LHCN-M2 (cell line): ENCODE measurements at regions not wholly inside any gene's neighbourhood (a gene's known extent, or its start where the extent isn't known, plus 50 kb on each side); places are given as distances from the start of the nearest gene placed in this dataset.

ENCODE experiments used
- DNase-seq: peaks from one replicate; pipeline ENCODE4 v3.0.0-alpha.2; 2012; ENCODE audit warnings: low read depth

DNA sequence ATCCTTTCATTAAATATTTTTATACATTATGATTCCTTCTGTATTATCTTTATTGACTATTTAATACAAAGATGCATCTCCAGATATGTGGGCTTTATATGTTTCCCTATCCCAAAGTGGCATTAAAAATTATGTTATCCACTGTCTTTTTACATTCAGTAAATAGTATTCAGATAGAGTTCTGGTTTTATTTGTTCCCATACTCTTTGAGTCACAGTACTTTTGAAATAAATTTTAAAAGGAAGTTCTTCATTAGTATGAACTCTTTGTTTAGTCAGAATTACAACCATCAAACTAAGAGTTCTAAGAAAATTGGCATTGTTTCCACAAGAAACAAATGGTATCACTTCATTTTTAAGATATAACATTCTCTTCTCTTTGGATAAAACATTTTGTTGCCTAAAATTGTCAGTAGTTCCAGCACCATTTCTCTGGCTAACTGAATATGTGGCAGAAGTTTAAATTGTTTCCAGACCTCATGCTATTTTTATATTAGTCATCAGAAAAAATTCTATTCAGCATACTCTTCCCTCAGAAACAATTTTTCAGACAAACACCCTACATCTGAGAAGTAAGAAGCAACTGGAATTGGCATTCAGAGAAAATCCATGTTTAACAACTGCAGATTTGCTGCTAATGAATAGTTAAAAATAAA is 88.5 kb upstream of the COL5A2 start:
- peak; percentile 83 for DNase-seq

DNA sequence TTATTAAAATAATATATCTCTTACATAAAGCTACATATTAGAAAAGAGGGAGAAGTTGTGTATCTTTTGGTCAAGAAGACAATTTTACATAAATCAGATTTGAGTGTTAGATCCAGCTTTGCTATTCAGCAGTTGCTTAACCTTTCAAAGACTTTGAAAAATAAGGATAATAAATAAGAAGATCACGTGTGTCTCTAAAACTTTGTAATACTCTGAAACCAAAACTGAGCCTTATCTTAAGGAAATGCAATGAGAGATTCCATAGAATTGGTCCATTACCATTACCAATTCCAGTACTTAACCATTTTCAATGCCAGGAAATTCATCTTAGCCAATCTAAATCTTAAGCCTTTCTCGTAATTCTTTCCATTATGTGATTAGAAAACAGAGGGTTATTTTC is 89.2 kb upstream of the COL5A2 start:
- no peak for DNase-seq

DNA sequence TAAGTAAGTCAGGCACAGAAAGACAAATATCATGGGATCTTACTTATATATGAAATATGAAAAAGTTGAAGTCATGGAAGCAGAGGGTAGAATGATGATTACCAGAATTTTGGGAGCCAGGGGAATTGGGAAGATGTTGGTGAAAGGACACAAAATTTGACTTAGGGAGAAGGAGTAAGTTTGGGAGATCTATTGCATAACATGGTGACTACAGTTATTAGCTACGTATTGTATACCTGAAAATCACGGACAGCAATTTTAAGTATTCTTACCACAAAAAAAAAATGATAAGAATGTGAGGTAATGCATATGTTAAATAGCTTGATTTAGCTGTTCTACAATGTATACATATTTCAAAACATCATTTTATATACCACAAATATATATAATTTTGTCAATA is 94.2 kb upstream of the COL5A2 start:
- no peak for DNase-seq

DNA sequence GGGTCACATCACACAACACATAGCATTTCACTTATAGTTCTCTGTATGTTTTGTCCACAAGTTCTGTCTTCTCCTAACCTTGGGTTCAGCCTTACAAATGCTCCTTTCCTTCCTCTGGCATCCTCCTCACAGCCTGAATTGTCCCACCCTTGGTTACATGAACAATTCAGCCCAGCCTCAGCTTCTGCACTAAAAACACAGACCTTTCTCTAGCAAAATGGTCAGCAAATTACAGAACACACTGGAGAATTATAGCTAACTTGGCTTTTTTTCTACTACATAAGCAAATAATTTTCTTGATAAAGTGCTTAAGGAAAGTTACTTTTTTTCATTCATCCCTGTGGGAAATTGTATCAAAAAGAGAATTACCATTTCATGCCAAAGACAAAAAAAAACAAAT is 94.8 kb upstream of the COL5A2 start:
- no peak for DNase-seq

DNA sequence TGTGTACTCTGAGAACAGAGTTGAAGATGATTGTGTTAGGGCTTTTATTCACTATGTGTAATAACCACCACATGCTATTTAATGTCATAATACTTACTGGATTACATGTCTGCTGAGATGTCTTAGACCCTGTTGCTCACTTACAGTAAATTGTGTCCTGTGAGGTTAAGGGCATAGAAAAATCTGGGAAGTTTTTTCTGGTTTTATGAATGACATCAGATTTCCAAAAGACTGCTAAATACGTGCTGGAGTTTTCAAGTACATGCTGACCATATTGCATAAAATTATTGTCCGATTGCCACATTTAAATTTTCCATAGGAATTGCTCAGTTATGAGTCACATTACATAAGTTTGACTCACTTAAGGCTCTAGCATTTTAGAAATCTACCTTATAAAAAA is 96.7 kb upstream of the COL5A2 start:
- peak; percentile 94 for DNase-seq

DNA sequence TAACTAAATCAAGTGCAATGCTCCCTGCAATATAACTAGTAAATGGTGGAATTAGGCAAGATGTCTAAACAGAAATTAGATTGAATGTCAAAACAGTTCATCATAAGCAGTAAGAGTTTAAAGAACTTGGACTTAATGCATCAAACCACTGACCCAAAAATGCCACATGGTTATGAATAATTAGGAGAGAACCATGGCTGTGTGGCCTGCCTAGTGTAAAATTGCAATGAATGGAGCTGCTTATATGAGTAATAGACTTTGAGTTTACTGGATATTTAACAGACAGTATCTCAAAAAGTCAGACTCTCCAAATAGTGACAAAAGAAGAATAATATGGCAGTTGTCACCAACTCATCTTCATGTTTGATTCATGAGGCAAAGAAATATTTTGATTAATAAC is 101.6 kb upstream of the COL5A2 start:
- DNase-seq = no peak

DNA sequence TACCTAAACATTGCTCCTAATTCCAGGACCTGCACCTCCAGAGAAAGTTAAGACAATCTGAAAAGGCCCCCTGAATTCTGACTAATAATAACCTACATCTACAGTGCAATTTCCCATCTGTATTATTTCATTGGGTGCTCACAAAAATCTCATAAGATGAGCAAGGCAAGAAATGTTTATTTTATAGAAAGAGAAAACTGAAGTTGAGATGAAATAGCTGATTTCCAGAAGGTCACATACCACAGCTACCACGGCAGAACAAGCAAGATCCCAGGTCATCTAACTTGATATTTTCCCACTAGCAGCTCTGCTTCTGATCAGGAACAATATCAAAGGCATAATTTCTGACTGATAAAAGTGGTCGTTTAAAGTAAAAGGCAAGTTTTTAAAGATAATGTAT is 105.8 kb upstream of the COL5A2 start:
- DNase-seq = no peak

DNA sequence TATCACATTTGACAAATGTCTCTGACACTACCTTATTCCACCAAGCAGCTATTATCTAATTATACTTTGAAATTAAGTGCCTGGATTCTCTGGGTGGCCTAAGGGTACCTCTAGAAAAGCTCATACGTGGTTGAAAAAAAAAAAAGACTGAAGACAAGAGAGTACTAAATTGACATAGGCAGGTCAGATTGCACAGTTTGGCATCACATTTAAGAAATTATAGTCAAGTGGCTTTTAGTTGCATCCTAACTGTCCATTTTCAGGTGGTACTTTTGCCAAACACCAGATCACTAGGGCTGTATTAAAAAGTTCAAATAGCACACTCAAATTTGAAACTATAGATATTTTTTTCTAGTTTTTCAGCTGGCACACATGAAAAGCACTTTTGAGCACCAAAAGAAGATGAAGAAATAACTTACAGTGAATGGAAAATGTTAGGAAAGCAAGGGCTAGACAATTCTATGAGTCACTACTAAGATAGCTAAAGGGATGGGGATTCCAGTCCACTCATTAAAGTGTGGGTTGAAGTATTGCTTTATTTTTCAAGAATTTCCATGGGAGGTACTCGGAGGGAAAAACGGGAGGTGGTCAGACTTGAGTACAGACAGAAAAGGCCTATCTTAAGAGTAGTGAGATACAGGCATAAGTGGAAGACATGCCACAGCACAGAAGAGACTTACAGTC is 106.5 kb upstream of the COL5A2 start:
- peak; percentile 90 for DNase-seq

DNA sequence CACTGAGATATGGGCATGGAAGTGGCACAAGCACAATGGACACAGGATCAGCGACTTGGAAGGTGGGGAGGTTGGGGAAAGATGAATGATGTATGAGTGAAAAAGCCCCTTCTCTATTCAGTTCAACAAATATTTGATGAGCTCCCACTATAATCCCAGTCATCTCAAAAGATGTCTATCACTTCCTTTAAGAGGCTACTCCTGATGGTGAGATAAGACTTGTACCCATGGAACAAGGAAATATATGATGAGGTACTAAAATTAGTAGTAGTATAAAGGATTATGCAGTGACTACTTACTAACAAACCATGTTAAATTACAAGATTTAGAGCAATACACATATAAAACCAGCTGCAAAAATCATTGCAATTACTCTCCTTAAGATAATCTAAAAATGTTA is 107.8 kb upstream of the COL5A2 start:
- DNase-seq = no peak

DNA sequence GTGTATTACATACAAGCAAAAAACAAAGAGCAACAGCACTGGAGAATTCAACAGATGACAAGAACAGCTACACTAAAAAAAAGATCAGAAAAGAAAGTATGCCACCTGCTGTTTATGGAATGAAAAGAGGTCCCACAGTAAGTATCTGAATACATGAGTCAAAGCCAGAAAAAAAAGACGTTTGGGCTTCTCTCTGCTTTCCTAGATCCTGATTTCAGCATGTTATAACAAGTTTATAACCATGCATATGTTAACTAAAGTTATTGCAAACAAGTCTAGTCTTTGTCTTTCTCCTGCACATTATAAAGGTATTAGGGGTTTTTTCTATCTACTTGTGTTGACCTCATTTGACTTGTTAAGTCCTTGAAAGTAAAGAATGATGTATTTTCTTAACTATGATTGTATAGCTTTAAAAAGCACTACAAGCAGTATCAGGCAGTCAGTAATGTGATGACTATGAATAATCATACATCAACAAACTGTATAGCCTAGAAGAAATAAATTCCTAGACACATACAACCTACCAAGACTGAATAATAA is 108.5 kb upstream of the COL5A2 start:
- DNase-seq = peak; percentile 92

DNA sequence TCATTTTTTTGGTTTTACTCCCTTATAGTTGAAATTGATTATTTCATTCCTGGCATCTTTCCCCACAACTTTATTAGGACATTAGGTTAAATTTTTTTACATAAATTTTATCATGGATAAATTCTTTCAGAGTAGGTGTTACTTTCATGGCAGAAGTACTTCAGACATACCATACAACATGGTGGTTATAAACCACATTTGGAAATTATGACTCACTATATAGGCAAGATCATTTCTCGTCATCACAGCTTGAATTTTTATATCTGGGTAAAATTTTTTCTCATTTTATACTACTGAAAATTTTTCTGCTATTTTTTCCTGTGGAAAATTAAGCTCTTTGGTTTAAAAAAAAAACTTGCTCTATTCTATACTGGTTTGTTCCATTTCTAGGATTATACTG is 111.9 kb upstream of the COL5A2 start:
- no peak for DNase-seq

DNA sequence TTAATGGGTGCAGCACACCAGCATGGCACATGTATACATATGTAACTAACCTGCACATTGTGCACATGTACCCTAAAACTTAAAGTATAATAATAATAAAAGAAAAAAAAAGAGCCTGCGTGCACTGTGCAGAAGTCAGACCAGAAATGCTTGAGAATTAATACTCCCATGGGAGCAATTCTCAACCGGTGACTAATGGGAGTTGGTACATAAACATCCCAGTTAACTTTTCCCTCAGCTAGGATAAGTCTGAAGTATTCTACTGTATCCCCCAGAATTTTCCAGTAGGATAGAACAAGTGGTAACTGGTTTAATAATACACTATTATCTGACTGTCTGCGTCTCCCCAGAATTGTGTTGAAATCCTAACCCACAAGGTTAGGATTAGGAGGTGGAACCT is 113.6 kb upstream of the COL5A2 start:
- peak; percentile 89 for DNase-seq

DNA sequence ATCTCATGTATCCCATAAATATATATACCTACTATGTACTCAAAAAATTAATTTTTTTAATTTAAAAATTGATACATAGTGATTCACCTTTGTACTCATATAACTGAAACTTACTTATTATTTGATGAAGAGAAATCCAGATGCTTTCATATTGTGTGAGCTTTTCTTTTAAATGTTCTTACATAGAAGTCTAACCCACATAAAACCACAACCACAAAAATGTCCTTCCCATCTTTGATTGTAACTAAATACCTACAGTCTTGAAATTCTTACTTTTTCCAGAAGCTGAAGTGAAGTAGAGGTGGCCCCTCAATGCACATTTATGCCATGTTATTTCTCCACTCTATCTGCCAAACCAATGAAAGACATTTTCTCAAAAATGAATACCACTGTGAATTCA is 117.9 kb upstream of the COL5A2 start:
- peak; percentile 87 for DNase-seq

DNA sequence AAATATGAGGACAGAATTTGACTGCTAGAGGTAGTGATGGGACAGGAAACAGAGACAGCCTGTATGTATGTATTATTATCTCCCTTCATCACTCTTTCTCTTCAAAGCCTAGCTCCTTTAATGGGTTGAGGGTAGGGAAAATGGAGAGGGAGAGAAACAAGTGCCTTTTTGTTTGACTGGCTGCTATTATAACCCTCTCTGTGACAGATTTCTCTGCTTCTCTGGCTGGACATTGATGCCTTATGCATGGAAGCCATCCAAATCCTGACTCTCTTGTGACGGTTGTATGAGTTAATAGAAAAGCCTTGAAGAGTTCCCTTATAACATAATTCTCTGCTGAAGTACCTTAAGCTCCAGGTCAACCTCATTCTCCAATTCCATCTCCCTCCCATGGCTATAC is 118.5 kb upstream of the COL5A2 start:
- DNase-seq = peak; percentile 45

DNA sequence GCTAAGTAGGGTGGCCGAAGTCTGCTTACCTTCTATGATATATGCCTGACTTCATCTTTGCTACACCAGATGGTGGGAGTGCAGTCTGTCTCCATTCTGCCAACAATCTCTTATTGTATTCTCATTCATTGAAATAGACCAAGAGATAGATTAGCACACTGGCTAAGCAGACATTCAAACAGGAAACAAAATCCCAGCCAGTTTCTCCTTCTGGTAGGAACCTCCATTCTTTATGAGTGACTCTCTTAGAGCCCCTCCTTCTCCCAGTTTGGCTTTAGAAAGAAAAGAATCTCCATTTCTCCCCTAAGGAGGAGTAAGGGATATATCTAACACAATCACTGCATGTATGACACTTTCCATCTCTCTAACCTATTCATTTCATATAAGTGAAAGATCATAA is 118.9 kb upstream of the COL5A2 start:
- no peak for DNase-seq

DNA sequence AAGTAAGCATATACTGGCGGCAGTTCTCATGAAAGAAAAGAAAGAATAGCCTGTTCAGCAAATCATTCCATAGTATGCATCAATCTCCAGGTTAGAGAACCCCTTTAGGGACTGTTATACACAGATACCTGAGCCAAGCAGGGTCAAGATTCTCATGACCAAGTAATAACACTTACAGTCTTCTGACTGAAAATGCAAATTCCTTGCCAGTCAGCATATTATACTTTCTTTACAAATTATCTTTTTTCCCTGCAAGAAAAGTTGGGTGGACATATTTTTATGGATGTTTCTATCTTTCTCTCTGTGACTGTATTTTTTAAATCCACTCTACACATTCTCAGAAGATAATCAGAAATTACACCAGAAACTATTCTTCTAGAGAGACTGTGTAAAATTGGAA is 120.4 kb upstream of the COL5A2 start:
- no peak for DNase-seq

DNA sequence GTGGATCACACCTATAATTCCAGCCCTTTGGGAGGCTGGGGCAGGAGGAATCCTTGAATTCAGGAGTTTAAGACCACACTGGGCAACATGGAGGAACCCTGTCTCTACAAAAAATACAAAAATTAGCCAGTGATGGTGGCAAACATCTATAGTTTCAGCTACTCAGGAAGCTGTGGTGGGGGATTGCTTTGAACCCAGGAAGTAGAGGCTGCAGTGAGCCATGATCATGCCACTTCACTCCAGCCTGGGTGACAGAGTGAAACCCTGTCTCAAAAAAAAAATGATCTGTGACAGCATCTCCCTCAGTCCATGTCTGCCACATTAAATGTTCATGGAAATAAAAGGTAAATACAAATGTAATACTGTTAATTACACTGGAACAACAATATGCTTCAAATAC is 121.4 kb upstream of the COL5A2 start:
- no peak for DNase-seq

DNA sequence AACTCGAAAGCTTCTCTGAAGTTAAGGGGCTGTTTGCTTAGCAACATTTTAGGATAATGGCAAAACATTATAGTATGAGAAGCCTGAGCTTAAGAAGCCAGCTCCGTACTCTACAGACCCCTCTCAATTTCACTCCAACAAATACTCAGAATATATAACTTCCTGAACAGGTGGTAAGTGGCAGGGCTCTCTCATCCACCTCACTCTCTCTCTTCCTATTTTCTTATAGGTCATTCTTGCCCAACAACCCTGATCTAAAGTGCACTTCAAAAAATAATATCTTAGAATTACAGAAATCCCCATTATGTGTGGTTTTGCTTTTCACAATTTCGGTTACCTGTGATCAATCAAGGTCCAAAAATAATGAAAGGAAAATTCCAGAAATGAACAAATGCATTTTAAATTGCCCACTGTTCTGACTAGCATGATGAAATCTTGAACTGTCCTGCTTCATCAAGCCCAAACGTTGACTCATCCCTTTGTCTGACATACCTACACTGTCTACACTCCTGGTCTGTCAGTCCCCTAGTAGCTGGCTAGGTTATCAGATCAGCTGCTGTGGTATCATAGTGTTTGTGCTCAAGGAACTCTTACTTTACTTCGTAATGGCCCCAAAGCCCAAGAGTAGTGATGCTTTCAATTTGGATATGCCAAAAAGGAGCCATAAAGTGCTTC is 122.8 kb upstream of the COL5A2 start:
- no peak for DNase-seq

DNA sequence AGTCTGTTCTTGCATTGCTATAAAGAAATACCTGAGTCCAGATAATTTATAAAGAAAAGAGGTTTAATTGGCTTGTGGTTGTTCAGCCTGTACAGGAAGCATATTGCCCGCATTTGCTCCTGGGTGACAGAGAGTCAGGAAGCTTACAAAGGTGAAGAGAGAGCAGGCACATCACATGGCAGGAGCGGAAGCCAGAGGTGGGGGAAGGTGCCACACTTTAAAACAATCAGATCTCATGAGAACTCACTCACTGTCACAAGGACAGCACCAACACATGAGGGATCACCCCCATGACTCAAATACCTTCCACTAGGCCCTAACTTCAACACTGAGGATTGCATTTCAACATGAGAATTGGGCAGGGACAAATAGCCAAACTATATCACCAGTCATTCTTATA is 124.8 kb upstream of the COL5A2 start:
- DNase-seq = no peak

DNA sequence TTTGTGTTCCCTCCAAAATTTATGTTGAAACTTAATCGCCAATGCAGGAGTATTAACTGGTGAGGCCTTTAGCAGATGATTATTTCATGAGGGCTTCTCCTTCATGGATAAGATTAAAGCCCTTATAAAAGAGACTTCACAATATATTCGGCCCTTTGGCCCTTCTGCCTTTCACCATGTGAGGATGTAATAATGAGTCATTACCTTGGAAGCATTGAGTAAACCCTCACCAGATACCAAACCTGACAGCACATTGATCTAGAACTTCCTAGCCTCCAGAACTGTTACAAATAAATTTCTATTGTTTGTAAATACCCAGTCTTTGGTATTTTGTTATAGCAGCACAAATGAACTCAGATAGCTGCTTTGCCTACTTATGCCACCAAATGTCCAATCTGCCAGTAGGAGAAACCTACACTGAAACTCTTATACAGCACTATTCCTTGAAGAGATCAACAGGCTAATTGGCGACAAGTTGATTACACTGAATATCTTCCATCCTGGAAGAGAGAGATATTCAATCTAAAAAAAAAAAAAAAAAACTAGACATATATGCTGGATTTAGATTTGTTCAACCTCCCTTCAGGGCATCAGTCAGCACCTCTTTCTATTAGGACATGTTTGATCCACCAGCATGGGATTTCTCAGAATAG is 125.9 kb upstream of the COL5A2 start:
- DNase-seq = no peak

DNA sequence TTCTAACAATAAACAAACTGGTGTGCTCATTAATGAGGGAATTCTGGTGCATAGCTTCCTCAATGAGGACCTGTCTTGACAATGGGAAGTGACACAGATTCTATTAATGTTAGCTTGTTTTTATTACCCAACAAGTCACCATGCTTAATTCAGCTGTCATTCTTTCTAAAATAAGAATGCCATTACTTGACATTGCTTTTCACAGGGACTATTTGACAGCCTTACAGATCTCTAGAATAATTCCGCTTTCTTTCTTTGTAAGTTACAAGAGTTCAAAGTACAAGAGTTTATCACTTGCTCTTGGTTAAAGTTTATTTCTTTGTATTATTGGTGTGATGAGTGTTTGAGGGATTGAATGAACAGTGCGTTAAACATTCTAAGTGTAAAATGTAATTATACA is 127.0 kb upstream of the COL5A2 start:
- DNase-seq = no peak

DNA sequence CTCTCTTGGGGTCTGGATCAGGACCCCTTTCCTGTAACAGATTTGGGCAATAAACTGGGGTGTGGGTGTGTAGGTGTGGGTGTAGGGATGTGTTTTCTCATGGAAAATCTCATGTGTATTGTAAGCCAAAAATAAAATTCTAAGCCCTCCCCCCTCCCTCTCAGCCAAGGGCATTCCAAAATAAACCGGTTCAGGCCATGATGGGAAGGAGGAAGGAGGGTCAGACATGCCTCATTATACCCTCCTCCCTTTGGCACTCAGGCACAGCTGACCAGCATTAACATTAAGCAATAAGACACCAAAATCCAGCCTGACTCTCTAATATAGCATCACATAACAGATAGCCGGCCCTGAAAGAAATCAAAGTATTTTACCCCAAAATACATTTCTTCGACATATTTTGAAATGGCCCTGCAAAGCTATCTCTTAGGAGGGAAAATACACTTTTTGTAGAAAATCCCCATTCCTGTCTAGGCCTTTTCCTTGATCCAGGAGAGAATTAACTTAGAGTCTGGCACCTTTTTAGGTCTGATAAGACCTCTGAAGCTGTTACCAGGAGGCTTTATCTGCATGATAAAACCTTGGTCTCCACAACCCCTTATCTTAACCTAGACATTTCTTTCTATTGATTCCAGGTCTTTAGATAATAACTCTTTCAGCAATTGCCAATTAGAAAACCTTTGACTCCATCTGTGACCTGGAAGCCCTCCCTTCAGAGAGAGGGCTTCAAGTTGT is 128.7 kb upstream of the COL5A2 start:
- DNase-seq = no peak
